GM23338 (cell line): ENCODE measurements at regions not wholly inside any gene's neighbourhood (a gene's known extent, or its start where the extent isn't known, plus 50 kb on each side); places are given as distances from the start of the nearest gene placed in this dataset.

Experiments used
- ATAC-seq: fragments of 200-7000 bp; cut with Tn5 transposase; 3 replicates; pipeline ENCODE4 v1.9.1; 2020
- DNase-seq: peaks from one replicate; pipeline ENCODE4 v3.0.0-alpha.2; 2015; ENCODE audit warnings: low spot score
- H2AFZ ChIP-seq: fragments of 200-600 bp; sonication (generic); 2 replicates; pipeline ENCODE4 v1.8.0; 2016; ENCODE audit warnings: antibody characterized with exemption, mild to moderate bottlenecking, moderate library complexity
- H3F3A ChIP-seq: fragments of 200-600 bp; sonication (generic); replicated peaks from 2 replicates; pipeline ENCODE4 v1.8.0; 2017; ENCODE audit warnings: antibody characterized with exemption, mixed run types, low read depth
- H3K27ac ChIP-seq: fragments of 200-600 bp; sonication (generic); 2 replicates; pipeline ENCODE4 v1.6.1; 2016; ENCODE audit warnings: low read depth
- H3K27me3 ChIP-seq: fragments of 200-600 bp; sonication (generic); 2 replicates; pipeline ENCODE4 v1.8.0; 2016; ENCODE audit warnings: mild to moderate bottlenecking, mixed run types, moderate library complexity; ENCODE audit not compliant: insufficient read depth
- H3K36me3 ChIP-seq: fragments of 200-600 bp; sonication (generic); 2 replicates; pipeline ENCODE4 v1.8.0; 2016; ENCODE audit warnings: mild to moderate bottlenecking; ENCODE audit not compliant: insufficient read depth
- H3K4me1 ChIP-seq: fragments of 200-600 bp; sonication (generic); 2 replicates; pipeline ENCODE4 v1.8.0; 2016; ENCODE audit warnings: mild to moderate bottlenecking, moderate library complexity; ENCODE audit not compliant: insufficient read depth
- H3K4me2 ChIP-seq: fragments of 200-600 bp; sonication (generic); 2 replicates; pipeline ENCODE4 v1.7.1; 2017; ENCODE audit warnings: mixed run types
- H3K4me3 ChIP-seq: fragments of 200-600 bp; sonication (generic); 2 replicates; pipeline ENCODE4 v1.6.1; 2016; ENCODE audit warnings: mixed run types
- H3K79me2 ChIP-seq: fragments of 200-600 bp; sonication (generic); replicated peaks from 2 replicates; pipeline ENCODE4 v1.8.0; 2017; ENCODE audit warnings: mild to moderate bottlenecking; ENCODE audit not compliant: insufficient read depth
- H3K9me2 ChIP-seq: fragments of 200-600 bp; sonication (generic); 2 replicates; pipeline ENCODE4 v1.8.0; 2017; ENCODE audit not compliant: insufficient read depth
- H4K20me1 ChIP-seq: fragments of 200-600 bp; sonication (generic); replicated peaks from 2 replicates; pipeline ENCODE4 v1.8.0; 2017; ENCODE audit warnings: mild to moderate bottlenecking; ENCODE audit not compliant: insufficient read depth
- H3K27ac Mint-ChIP-seq: 2 replicates; pipeline ENCODE4 v1.8.0; 2020; ENCODE audit warnings: inconsistent platforms, mild to moderate bottlenecking, moderate library complexity, mixed read lengths
- H3K27me3 Mint-ChIP-seq: 3 replicates; pipeline ENCODE4 v1.8.0; 2022; ENCODE audit warnings: low read depth, mild to moderate bottlenecking, moderate library complexity, mixed read lengths, inconsistent platforms; ENCODE audit not compliant: insufficient read depth, poor library complexity
- H3K36me3 Mint-ChIP-seq: 3 replicates; pipeline ENCODE4 v1.8.0; 2021; ENCODE audit warnings: low read depth, mild to moderate bottlenecking, inconsistent platforms, moderate library complexity, mixed read lengths
- H3K4me1 Mint-ChIP-seq: 3 replicates; pipeline ENCODE4 v1.8.0; 2020; ENCODE audit warnings: mild to moderate bottlenecking, inconsistent platforms, mixed read lengths
- H3K4me3 Mint-ChIP-seq: 3 replicates; pipeline ENCODE4 v1.8.0; 2021; ENCODE audit warnings: moderate library complexity, mild to moderate bottlenecking, inconsistent platforms, mixed read lengths
- H3K9me3 Mint-ChIP-seq: 3 replicates; pipeline ENCODE4 v1.8.0; 2020; ENCODE audit warnings: moderate library complexity, mild to moderate bottlenecking, inconsistent platforms, mixed read lengths
- CREB1 ChIP-seq: fragments of 250-450 bp; sonication (Bioruptor Pico); IDR thresholded peaks from 2 replicates; pipeline ENCODE4 v1.5.0; 2020; ENCODE audit warnings: low read depth, mild to moderate bottlenecking, moderate library complexity
- CTCF ChIP-seq, 2 experiments: fragments of 200-600 bp in 1 of 2; sonication (generic) in 1 of 2; conservative IDR thresholded peaks; 2 replicates each; pipeline versions ENCODE4 v1.5.1 to v1.6.1; 2016 to 2017; ENCODE audit warnings: antibody characterized with exemption in 2 of 2, low read depth in 2 of 2, mild to moderate bottlenecking in 2 of 2, moderate library complexity in 1 of 2
- ETS1 ChIP-seq: IDR thresholded peaks from 2 replicates; pipeline ENCODE4 v1.6.1; 2016; ENCODE audit warnings: antibody characterized with exemption
- EZH2 ChIP-seq: fragments of 200-600 bp; sonication (generic); IDR thresholded peaks from one replicate; pipeline ENCODE4 v1.8.0; 2017; ENCODE audit warnings: antibody characterized with exemption, mild to moderate bottlenecking, low read depth; ENCODE audit not compliant: unreplicated experiment
- EZH2phosphoT487 ChIP-seq: fragments of 200-600 bp; sonication (generic); IDR thresholded peaks from one replicate; pipeline ENCODE4 v1.8.1; 2018; ENCODE audit warnings: antibody characterized with exemption; ENCODE audit not compliant: unreplicated experiment
- JUNB ChIP-seq: IDR thresholded peaks from one replicate; pipeline ENCODE4 v1.6.1; 2016; ENCODE audit warnings: antibody characterized with exemption; ENCODE audit not compliant: unreplicated experiment
- NANOG ChIP-seq: IDR thresholded peaks from 2 replicates; pipeline ENCODE4 v1.6.1; 2016; ENCODE audit warnings: antibody characterized with exemption, borderline replicate concordance
- POLR2AphosphoS5 ChIP-seq: IDR thresholded peaks from 2 replicates; pipeline ENCODE4 v1.6.1; 2016; ENCODE audit warnings: antibody characterized with exemption, low read depth
- REST ChIP-seq: IDR thresholded peaks from one replicate; pipeline ENCODE4 v1.6.1; 2018; ENCODE audit warnings: antibody characterized with exemption; ENCODE audit not compliant: unreplicated experiment
- STAT1 ChIP-seq: IDR thresholded peaks from one replicate; pipeline ENCODE4 v1.6.1; 2016; ENCODE audit warnings: antibody characterized with exemption; ENCODE audit not compliant: unreplicated experiment
- ZNF114 ChIP-seq: fragments of 250-450 bp; sonication (Bioruptor Pico); IDR thresholded peaks from 2 replicates; pipeline ENCODE4 v1.5.0; 2020; ENCODE audit warnings: mild to moderate bottlenecking, moderate library complexity
- ZNF331 ChIP-seq: fragments of 250-450 bp; sonication (Bioruptor Pico); IDR thresholded peaks from 2 replicates; pipeline ENCODE4 v1.5.0; 2020; ENCODE audit warnings: low read depth, mild to moderate bottlenecking, moderate library complexity
- ZNF462 ChIP-seq: fragments of 250-450 bp; sonication (Bioruptor Pico); IDR thresholded peaks from 2 replicates; pipeline ENCODE4 v1.5.0; 2020; ENCODE audit warnings: mild to moderate bottlenecking, moderate library complexity

GRCh38 chr1:81712425-81712824, 88.3 kb upstream of the ADGRL2 start:
- H3K4me1 Mint-ChIP-seq: no peaks in the 10 kb centered on the region
- Histone ChIP-seq H4K20me1 (no peaks in the 10 kb centered on the region), H3K4me2 (no peak overlapping the region), H3K27me3 (no peaks in the 10 kb centered on the region), H3F3A (no peaks in the 10 kb centered on the region), H3K79me2 (no peaks in the 10 kb centered on the region), H3K36me3 (no peaks in the 10 kb centered on the region), H3K9me2 (no peaks in the 10 kb centered on the region), H3K27ac (no peak overlapping the region), H3K4me3 (no peak overlapping the region), H3K4me1 (no peaks in the 10 kb centered on the region), H2AFZ (no peak overlapping the region)
- DNase-seq (no peak), ATAC-seq (no peak)
- no peaks in the 10 kb centered on the region for H3K36me3 Mint-ChIP-seq
- no peaks in the 10 kb centered on the region for H3K9me3 Mint-ChIP-seq
- no peak overlapping the region for H3K4me3 Mint-ChIP-seq
- no peaks in the 10 kb centered on the region for H3K27me3 Mint-ChIP-seq
- no peak overlapping the region for H3K27ac Mint-ChIP-seq
- TF ChIP-seq CTCF (conservative IDR thresholded peaks at IDR 0.05; ENCODE audit: low read depth in 2 of 2) (no peak), CREB1 (no peak), ETS1 (no peak), ZNF462 (no peak), ZNF114 (CRISPR knock-in tag) (no peak), EZH2 (no peak), STAT1 (no peak), REST (no peak), POLR2AphosphoS5 (no peak), EZH2phosphoT487 (no peak), ZNF331 (CRISPR knock-in tag) (no peak), JUNB (no peak), NANOG (no peak)
